ENCODE measurements at regions not wholly inside any gene's neighbourhood (a gene's known extent, or its start where the extent isn't known, plus 50 kb on each side); places are given as distances from the start of the nearest gene placed in this dataset.

DNA sequence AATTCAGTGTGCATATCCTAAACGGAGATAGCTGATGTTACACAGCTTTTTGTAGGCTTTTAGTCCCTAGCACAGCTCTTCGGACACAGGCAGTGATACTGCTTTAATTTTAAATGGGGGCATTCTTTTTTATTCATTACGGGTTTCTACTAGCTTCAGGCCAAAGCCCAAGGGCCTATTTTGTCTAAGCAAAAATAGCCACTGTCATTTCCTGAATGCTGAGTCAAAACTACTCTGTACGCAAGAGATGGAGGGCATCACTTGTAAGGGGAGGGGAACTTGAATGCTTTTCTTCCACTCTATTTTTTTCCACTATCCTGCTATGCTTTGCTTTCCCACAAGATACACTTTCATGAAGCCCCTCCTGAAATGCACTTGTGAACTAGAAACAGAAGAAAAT lies 360.7 kb downstream of the PMP22 start:
- Histone ChIP-seq H3K4me1 (no peaks in the 10 kb centered on the region), H3K27me3 (no peaks in the 10 kb centered on the region), H3K27ac (no peak overlapping the region), H3K36me3 (no peaks in the 10 kb centered on the region), H3K4me3 (no peak overlapping the region), H3K9me3 (no peaks in the 10 kb centered on the region)
- in situ Hi-C loops (cut with MboI; ENCODE audit: low sequenced_read_pairs in 4 of 4), result loop anchor here in 1 of 4 donors (25.0 kb wide), 1 partner anchor 1317 kb away; no protein-coding TSS in a partner anchor
- no peak for DNase-seq
- TF ChIP-seq CTCF (IDR thresholded peaks at IDR 0.05 in 4 of 5, conservative IDR thresholded peaks at IDR 0.05 in 1 of 5), result no peak
- TF ChIP-seq POLR2A (IDR thresholded peaks at IDR 0.05), result no peak
- ATAC-seq, result no peak
- intact Hi-C loops (cut with DNase I; ENCODE audit: low total_unique reads), result no loop called here

DNA sequence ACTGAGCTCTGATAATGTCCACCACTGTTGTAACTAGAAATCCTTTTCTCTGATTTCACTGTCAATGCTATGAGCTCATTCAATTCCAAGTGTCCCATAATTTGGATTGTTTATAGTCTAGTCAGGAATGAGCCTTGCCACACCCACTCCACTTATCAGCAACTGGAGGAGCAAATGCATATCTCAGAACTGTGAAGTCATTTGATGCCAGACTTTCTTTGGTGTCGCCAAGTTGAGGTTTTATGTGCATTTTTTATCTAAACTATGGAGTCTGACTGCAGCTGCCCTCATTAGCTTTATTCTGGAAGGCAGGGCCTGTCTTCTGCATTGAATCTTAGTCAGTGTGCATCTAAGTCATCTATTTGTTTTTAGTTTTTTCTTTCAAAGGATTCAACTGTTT lies 361.3 kb downstream of the PMP22 start:
- TF ChIP-seq CTCF (IDR thresholded peaks at IDR 0.05 in 4 of 5, conservative IDR thresholded peaks at IDR 0.05 in 1 of 5) (no peak), POLR2A (IDR thresholded peaks at IDR 0.05) (no peak)
- in situ Hi-C loops (cut with MboI; ENCODE audit: low sequenced_read_pairs in 4 of 4) (loop anchor here in 1 of 4 donors (25.0 kb wide), 1 partner anchor 1317 kb away; no protein-coding TSS in a partner anchor), intact Hi-C loops (cut with DNase I; ENCODE audit: low total_unique reads) (no loop called here)
- H3K27ac ChIP-seq, result no peak overlapping the region
- H3K4me1 ChIP-seq, result no peaks in the 10 kb centered on the region
- no peaks in the 10 kb centered on the region for H3K9me3 ChIP-seq
- H3K36me3 ChIP-seq, result no peaks in the 10 kb centered on the region
- H3K27me3 ChIP-seq, result no peaks in the 10 kb centered on the region
- ATAC-seq (no peak), DNase-seq (no peak)
- no peak overlapping the region for H3K4me3 ChIP-seq

DNA sequence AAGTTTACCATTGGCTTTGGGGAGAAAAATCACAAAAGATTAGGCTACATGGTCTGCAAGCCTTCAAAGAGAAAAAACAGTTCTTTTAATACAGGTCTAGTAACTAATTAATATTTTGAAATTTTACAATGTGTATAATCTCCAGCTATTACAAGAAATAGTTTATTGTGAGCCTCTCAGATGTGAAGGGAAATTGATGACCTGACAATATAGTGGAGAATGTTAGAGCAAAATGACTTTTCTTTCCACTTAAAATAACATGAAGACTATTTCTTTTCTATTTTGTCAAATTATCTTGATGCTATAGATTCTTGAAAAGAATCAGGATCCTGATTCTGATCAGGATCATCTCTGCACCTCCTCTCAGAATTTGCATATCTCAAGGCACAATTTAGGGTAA lies 362.3 kb downstream of the PMP22 start:
- in situ Hi-C loops (cut with MboI; ENCODE audit: low sequenced_read_pairs in 4 of 4), result loop anchor here in 1 of 4 donors (25.0 kb wide), 1 partner anchor 1316 kb away; no protein-coding TSS in a partner anchor
- intact Hi-C loops (cut with DNase I; ENCODE audit: low total_unique reads), result no loop called here
- H3K4me1 ChIP-seq, result no peaks in the 10 kb centered on the region
- no peak for DNase-seq
- H3K4me3 ChIP-seq, result no peak overlapping the region
- H3K27me3 ChIP-seq, result no peaks in the 10 kb centered on the region
- no peak for ATAC-seq
- H3K9me3 ChIP-seq, result no peaks in the 10 kb centered on the region
- TF ChIP-seq POLR2A (IDR thresholded peaks at IDR 0.05) (no peak), CTCF (IDR thresholded peaks at IDR 0.05 in 4 of 5, conservative IDR thresholded peaks at IDR 0.05 in 1 of 5) (no peak)
- H3K27ac ChIP-seq, result no peak overlapping the region
- no peaks in the 10 kb centered on the region for H3K36me3 ChIP-seq

- TF ChIP-seq CTCF (IDR thresholded peaks at IDR 0.05 in 4 of 5, conservative IDR thresholded peaks at IDR 0.05 in 1 of 5) (no peak), POLR2A (IDR thresholded peaks at IDR 0.05) (no peak)
- ATAC-seq (no peak), DNase-seq (no peak)
- in situ Hi-C loops (cut with MboI; ENCODE audit: low sequenced_read_pairs in 4 of 4), result loop anchor here in 1 of 4 donors (25.0 kb wide), 1 partner anchor 1315 kb away; no protein-coding TSS in a partner anchor
- no peaks in the 10 kb centered on the region for H3K9me3 ChIP-seq
- no peaks in the 10 kb centered on the region for H3K27me3 ChIP-seq
- intact Hi-C loops (cut with DNase I; ENCODE audit: low total_unique reads), result no loop called here
- H3K36me3 ChIP-seq, result no peaks in the 10 kb centered on the region
- H3K4me1 ChIP-seq, result no peaks in the 10 kb centered on the region
- no peak overlapping the region for H3K4me3 ChIP-seq
- no peak overlapping the region for H3K27ac ChIP-seq
Observed at GRCh38 chr17:14902297-14902696, 362.8 kb downstream of the PMP22 start.

DNA sequence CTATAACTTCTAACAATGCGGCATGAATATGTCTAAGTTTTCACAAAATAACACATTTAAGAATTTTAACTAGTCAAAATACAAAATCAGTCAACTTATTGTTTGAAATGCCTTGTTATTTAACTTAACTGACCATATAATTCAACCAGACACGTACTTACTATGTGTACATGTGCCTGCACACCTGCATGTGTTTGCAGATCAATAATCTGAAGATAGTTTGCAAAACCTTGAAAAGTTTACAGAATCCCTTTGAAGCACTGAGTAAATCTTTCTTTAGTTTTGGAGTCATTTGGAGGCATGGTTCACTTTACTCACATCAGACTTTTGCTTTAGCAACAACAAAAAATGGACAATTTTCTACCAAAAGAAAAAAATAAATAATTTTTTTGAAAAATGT lies 363.8 kb downstream of the PMP22 start:
- no peak for TF ChIP-seq POLR2A (IDR thresholded peaks at IDR 0.05)
- TF ChIP-seq CTCF (IDR thresholded peaks at IDR 0.05 in 4 of 5, conservative IDR thresholded peaks at IDR 0.05 in 1 of 5), result no peak
- no peaks in the 10 kb centered on the region for H3K4me1 ChIP-seq
- no peaks in the 10 kb centered on the region for H3K27me3 ChIP-seq
- H3K9me3 ChIP-seq, result no peaks in the 10 kb centered on the region
- H3K27ac ChIP-seq, result no peak overlapping the region
- H3K4me3 ChIP-seq, result no peak overlapping the region
- intact Hi-C loops (cut with DNase I; ENCODE audit: low total_unique reads), result no loop called here
- in situ Hi-C loops (cut with MboI; ENCODE audit: low sequenced_read_pairs in 4 of 4), result loop anchor here in 1 of 4 donors (25.0 kb wide), 1 partner anchor 1314 kb away; no protein-coding TSS in a partner anchor
- H3K36me3 ChIP-seq, result no peaks in the 10 kb centered on the region
- DNase-seq, result no peak
- no peak for ATAC-seq

Measured in gastrocnemius medialis (tissue), 4 donors.